HG03039 (cell line): ENCODE measurements at regions not wholly inside any gene's neighbourhood (a gene's known extent, or its start where the extent isn't known, plus 50 kb on each side); places are given as distances from the start of the nearest gene placed in this dataset.
"Not testable (repeated sequence)": the region's sequence is repeated elsewhere in the genome, so short reads cannot be mapped to it uniquely, and the experiment has no call there.

Experiments
- ATAC-seq: cut with Tn5 transposase; IDR thresholded peaks from one replicate; pipeline ENCODE4 v1.9.1; 2021; ENCODE audit warnings: mild to moderate bottlenecking, moderate library complexity; ENCODE audit not compliant: unreplicated experiment

GRCh38 chr1:221488550-221488949 is 253.3 kb downstream of the DUSP10 start:
- ATAC-seq, result no peak

- no peak for ATAC-seq
Measured at GRCh38 chr1:221494670-221495069, 247.2 kb downstream of the DUSP10 start.

GRCh38 chr1:221497046-221497445 is 244.8 kb downstream of the DUSP10 start:
- no peak for ATAC-seq

GRCh38 chr1:221503268-221503667 is 238.6 kb downstream of the DUSP10 start:
- ATAC-seq, result no peak

GRCh38 chr1:221509575-221510355 is 232.1 kb downstream of the DUSP10 start:
- no peak for ATAC-seq

- no peak for ATAC-seq
Measured at GRCh38 chr1:221510793-221511503, 230.9 kb downstream of the DUSP10 start.

- no peak for ATAC-seq
Measured at GRCh38 chr1:221511797-221512196, 230.1 kb downstream of the DUSP10 start.

GRCh38 chr1:221514806-221515205 is 227.1 kb downstream of the DUSP10 start:
- no peak for ATAC-seq

GRCh38 chr1:221515496-221515895 is 226.4 kb downstream of the DUSP10 start:
- ATAC-seq, result no peak

GRCh38 chr1:221517961-221518360 is 223.9 kb downstream of the DUSP10 start:
- ATAC-seq, result no peak

GRCh38 chr1:221520250-221520649 is 221.6 kb downstream of the DUSP10 start:
- ATAC-seq, result no peak

- ATAC-seq, result no peak
Measured at GRCh38 chr1:221521686-221522085, 220.2 kb downstream of the DUSP10 start.

- ATAC-seq, result no peak
Measured at GRCh38 chr1:221522529-221522940, 219.4 kb downstream of the DUSP10 start.

GRCh38 chr1:221525749-221526148 is 216.1 kb downstream of the DUSP10 start:
- no peak for ATAC-seq

- no peak for ATAC-seq
Measured at GRCh38 chr1:221527302-221527701, 214.6 kb downstream of the DUSP10 start.

GRCh38 chr1:221527886-221528624 is 213.8 kb downstream of the DUSP10 start:
- ATAC-seq, result no peak

- ATAC-seq, result not testable (repeated sequence)
Measured at GRCh38 chr1:221530159-221530558, 211.7 kb downstream of the DUSP10 start.

- ATAC-seq, result no peak
Measured at GRCh38 chr1:221530791-221531190, 211.1 kb downstream of the DUSP10 start.

- no peak for ATAC-seq
Measured at GRCh38 chr1:221532071-221532773, 209.7 kb downstream of the DUSP10 start.

- ATAC-seq, result no peak
Measured at GRCh38 chr1:221541296-221541695, 200.6 kb downstream of the DUSP10 start.

GRCh38 chr1:221543529-221544120 is 198.3 kb downstream of the DUSP10 start:
- ATAC-seq, result no peak
